SK-N-SH (cell line): ENCODE measurements at regions not wholly inside any gene's neighbourhood (a gene's known extent, or its start where the extent isn't known, plus 50 kb on each side); places are given as distances from the start of the nearest gene placed in this dataset.

Experiments
- CTCF ChIP-seq: fragments of 200-600 bp; sonication (generic); IDR thresholded peaks from 2 replicates; pipeline ENCODE4 v1.6.1; 2017; ENCODE audit warnings: antibody characterized with exemption, mild to moderate bottlenecking, moderate library complexity
- EP300 ChIP-seq, 2 experiments: IDR thresholded peaks; 2 replicates each; pipeline versions ENCODE4 v1.4.0 to v1.6.1; 2012; ENCODE audit warnings: borderline replicate concordance in 1 of 2, low read depth in 1 of 2, low read length in 1 of 2
- FOSL2 ChIP-seq: IDR thresholded peaks from 2 replicates; pipeline ENCODE4 v1.4.0; 2012; ENCODE audit warnings: low read depth, mild to moderate bottlenecking, moderate library complexity, borderline replicate concordance
- JUND ChIP-seq: IDR thresholded peaks from 2 replicates; pipeline ENCODE4 v1.4.0; 2012
- MAX ChIP-seq: IDR thresholded peaks from 2 replicates; pipeline ENCODE4 v1.4.0; 2012; ENCODE audit warnings: low read depth
- MEF2A ChIP-seq: IDR thresholded peaks from 2 replicates; pipeline ENCODE4 v1.4.0; 2012; ENCODE audit warnings: low read depth, borderline replicate concordance
- NRF1 ChIP-seq: IDR thresholded peaks from 2 replicates; pipeline ENCODE4 v1.6.1; 2012; ENCODE audit warnings: low read depth, mild to moderate bottlenecking, low read length
- PBX3 ChIP-seq: IDR thresholded peaks from 2 replicates; pipeline ENCODE4; 2012
- POLR2AphosphoS5 ChIP-seq: IDR thresholded peaks from 2 replicates; pipeline ENCODE4 v1.6.1; 2012; ENCODE audit warnings: low read depth, low read length
- REST ChIP-seq: IDR thresholded peaks from 2 replicates; pipeline ENCODE4 v1.6.1; 2012; ENCODE audit warnings: mild to moderate bottlenecking, low read depth, low read length, moderate library complexity
- RXRA ChIP-seq: IDR thresholded peaks from 2 replicates; pipeline ENCODE4 v1.4.0; 2012; ENCODE audit warnings: low read depth, mild to moderate bottlenecking, borderline replicate concordance
- USF2 ChIP-seq: fragments of 150-350 bp; IDR thresholded peaks from 2 replicates; pipeline ENCODE4 v1.6.1; 2017; ENCODE audit warnings: antibody characterized with exemption, low read length, low read depth, borderline replicate concordance

- TF ChIP-seq POLR2AphosphoS5 (no peak), NRF1 (no peak), MEF2A (no peak), CTCF (peak; percentile 46), EP300 (IDR thresholded peaks at IDR 0.05; ENCODE audit: borderline replicate concordance in 1 of 2, low read depth in 1 of 2, low read length in 1 of 2) (no peak), JUND (no peak), FOSL2 (peak; percentile 85; the same call in 1 of the 2 replicates), PBX3 (no peak), REST (no peak), MAX (no peak), USF2 (no peak), RXRA (no peak)
These were observed 143.5 kb downstream of the SCARB1 start for GRCh38 chr12:124720004-124720680.
